ENCODE measurements at regions not wholly inside any gene's neighbourhood (a gene's known extent, or its start where the extent isn't known, plus 50 kb on each side); places are given as distances from the start of the nearest gene placed in this dataset.

DNA sequence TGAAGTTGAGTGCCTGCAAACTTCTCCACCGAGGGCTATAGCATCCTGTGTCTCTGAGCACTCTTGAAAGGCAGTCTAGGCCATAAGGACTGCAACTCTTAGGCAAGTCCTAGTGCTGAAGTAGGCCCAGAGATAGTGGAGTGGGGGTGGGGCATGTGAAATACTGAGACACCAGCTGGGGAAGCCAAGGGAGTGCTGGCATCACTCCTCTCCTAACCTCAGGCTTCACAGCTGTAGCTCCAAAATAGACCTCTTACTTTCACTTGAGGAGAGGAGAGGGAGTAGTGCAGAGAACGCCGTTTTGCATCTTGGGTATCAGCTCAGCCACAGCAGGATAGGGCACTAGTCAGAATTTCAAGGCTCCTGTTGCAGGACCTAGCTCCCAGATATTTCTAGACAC is 56.2 kb upstream of the CYSLTR1 start:
- TF ChIP-seq, protein P1, sequence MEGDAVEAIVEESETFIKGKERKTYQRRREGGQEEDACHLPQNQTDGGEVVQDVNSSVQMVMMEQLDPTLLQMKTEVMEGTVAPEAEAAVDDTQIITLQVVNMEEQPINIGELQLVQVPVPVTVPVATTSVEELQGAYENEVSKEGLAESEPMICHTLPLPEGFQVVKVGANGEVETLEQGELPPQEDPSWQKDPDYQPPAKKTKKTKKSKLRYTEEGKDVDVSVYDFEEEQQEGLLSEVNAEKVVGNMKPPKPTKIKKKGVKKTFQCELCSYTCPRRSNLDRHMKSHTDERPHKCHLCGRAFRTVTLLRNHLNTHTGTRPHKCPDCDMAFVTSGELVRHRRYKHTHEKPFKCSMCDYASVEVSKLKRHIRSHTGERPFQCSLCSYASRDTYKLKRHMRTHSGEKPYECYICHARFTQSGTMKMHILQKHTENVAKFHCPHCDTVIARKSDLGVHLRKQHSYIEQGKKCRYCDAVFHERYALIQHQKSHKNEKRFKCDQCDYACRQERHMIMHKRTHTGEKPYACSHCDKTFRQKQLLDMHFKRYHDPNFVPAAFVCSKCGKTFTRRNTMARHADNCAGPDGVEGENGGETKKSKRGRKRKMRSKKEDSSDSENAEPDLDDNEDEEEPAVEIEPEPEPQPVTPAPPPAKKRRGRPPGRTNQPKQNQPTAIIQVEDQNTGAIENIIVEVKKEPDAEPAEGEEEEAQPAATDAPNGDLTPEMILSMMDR (IDR thresholded peaks at IDR 0.05): no peak

DNA sequence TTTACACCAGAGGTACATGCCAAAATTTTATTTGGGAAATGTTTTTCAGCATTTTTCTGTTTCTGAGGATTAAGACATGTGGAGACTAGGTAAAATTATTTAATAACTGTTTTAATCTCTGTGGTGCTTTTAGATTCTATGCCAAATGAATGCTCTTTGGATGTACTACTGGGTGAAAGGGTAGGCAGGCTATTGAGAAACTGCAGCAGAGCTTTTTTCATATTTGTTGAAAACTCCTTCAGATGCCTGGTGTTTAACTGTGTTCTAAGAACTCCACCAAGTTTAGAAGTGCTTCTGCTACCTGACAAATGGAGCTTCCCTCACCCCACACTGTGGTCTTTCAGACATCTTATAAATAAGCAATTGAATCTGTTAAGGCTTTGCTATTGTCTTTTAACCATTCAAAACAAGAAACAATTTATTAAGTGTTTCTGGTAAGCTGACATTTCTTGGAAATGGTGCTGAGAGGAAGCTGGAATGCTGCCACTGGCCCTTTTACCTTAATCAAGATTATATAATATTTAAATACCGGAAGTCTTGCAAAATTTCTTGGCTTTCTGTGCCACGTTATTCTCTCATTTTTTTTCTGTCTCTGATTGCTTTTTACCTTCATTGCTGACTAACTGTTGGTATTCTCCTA is 51.2 kb upstream of the CYSLTR1 start:
- TF ChIP-seq, protein P1 (IDR thresholded peaks at IDR 0.05): no peak

Measured in LNCAP (cell line).